Fibroblast of the aortic adventitia (primary cell): ENCODE measurements at regions not wholly inside any gene's neighbourhood (a gene's known extent, or its start where the extent isn't known, plus 50 kb on each side); places are given as distances from the start of the nearest gene placed in this dataset.

Source experiments
- DNase-seq: peaks from one replicate; pipeline ENCODE4 v3.0.0-alpha.2; 2010; ENCODE audit warnings: low read depth
- H3K4me3 ChIP-seq: 2 replicates; pipeline ENCODE4 v1.5.1; 2011; ENCODE audit warnings: low read depth, mild to moderate bottlenecking, control low read depth, low read length, moderate library complexity
- CTCF ChIP-seq: IDR thresholded peaks from 2 replicates; pipeline ENCODE4 v1.5.1; 2011; ENCODE audit warnings: mild to moderate bottlenecking, low read length, control low read depth, inconsistent platforms; ENCODE audit not compliant: insufficient read depth

GRCh38 chr4:125681240-125681639, 366.5 kb downstream of the FAT4 start:
- no peak for DNase-seq

GRCh38 chr4:125682730-125683129, 368.0 kb downstream of the FAT4 start:
- no peak overlapping the region for H3K4me3 ChIP-seq
- DNase-seq: no peak
- no peak for TF ChIP-seq CTCF

More at GRCh38 chr4:125681240-125681639, 366.5 kb downstream of the FAT4 start:
- no peak overlapping the region for H3K4me3 ChIP-seq
- no peak for TF ChIP-seq CTCF

- no peak for DNase-seq
- no peak overlapping the region for H3K4me3 ChIP-seq
- TF ChIP-seq CTCF: no peak
These were observed 374.1 kb downstream of the FAT4 start for GRCh38 chr4:125688841-125689240.

GRCh38 chr4:125689805-125690204, 375.1 kb downstream of the FAT4 start:
- no peak overlapping the region for H3K4me3 ChIP-seq
- DNase-seq: no peak
- TF ChIP-seq CTCF: no peak

GRCh38 chr4:125693228-125693627, 378.5 kb downstream of the FAT4 start:
- no peak for TF ChIP-seq CTCF
- no peak for DNase-seq
- no peak overlapping the region for H3K4me3 ChIP-seq

GRCh38 chr4:125702406-125702805, 387.7 kb downstream of the FAT4 start:
- no peak for TF ChIP-seq CTCF
- DNase-seq: no peak
- H3K4me3 ChIP-seq: no peak overlapping the region

- no peak for TF ChIP-seq CTCF
- H3K4me3 ChIP-seq: no peak overlapping the region
- peak; percentile 54 for DNase-seq
These were observed 388.7 kb downstream of the FAT4 start for GRCh38 chr4:125703443-125703842.
